Stimulated activated CD8-positive, alpha-beta memory T cell treated with anti-CD3 and anti-CD28 coated beads, Interleukin-7, amount 100 ng/mL, for 4 hours (primary cell): ENCODE measurements at regions not wholly inside any gene's neighbourhood (a gene's known extent, or its start where the extent isn't known, plus 50 kb on each side); places are given as distances from the start of the nearest gene placed in this dataset.

Experiments
- DNase-seq, 2 donors: peaks; one replicate each; pipeline ENCODE4 v3.0.0-alpha.2; 2020; ENCODE audit warnings: low read depth in 2 of 2

- DNase-seq: no peak
Observed at GRCh38 chr5:126354012-126354857, 69.0 kb upstream of the GRAMD2B start.

- DNase-seq: no peak
Observed at GRCh38 chr5:126354858-126355731, 68.1 kb upstream of the GRAMD2B start.

- no peak for DNase-seq
Observed at GRCh38 chr5:126355940-126356339, 67.3 kb upstream of the GRAMD2B start.

- no peak for DNase-seq
Observed at GRCh38 chr5:126357585-126358342, 65.4 kb upstream of the GRAMD2B start.

- no peak for DNase-seq
Observed at GRCh38 chr5:126358525-126358924, 64.7 kb upstream of the GRAMD2B start.

- DNase-seq: no peak
Observed at GRCh38 chr5:126359884-126360283, 63.3 kb upstream of the GRAMD2B start.

GRCh38 chr5:126360467-126360866, 62.7 kb upstream of the GRAMD2B start:
- no peak for DNase-seq

- DNase-seq: no peak
Observed at GRCh38 chr5:126363658-126364057, 59.6 kb upstream of the GRAMD2B start.

- no peak for DNase-seq
Observed at GRCh38 chr5:126364206-126364902, 58.9 kb upstream of the GRAMD2B start.

- DNase-seq: no peak
Observed at GRCh38 chr5:126365446-126366198, 57.6 kb upstream of the GRAMD2B start.

- DNase-seq: no peak
Observed at GRCh38 chr5:126366199-126366560, 57.0 kb upstream of the GRAMD2B start.

- DNase-seq: no peak
Observed at GRCh38 chr5:126368239-126368812, 54.9 kb upstream of the GRAMD2B start.

- no peak for DNase-seq
Observed at GRCh38 chr5:126369083-126369482, 54.1 kb upstream of the GRAMD2B start.

- no peak for DNase-seq
Observed at GRCh38 chr5:126369995-126370731, 53.0 kb upstream of the GRAMD2B start.

GRCh38 chr5:126370796-126371718, 52.2 kb upstream of the GRAMD2B start:
- no peak for DNase-seq

GRCh38 chr5:126373375-126374108, 49.7 kb upstream of the GRAMD2B start:
- DNase-seq: no peak
